ENCODE measurements at regions not wholly inside any gene's neighbourhood (a gene's known extent, or its start where the extent isn't known, plus 50 kb on each side); places are given as distances from the start of the nearest gene placed in this dataset.

- RAD21 ChIA-PET (ENCODE audit: low non-redundant PET in 1 of 2, low total read pairs in 2 of 2, uncharacterized antibody in 2 of 2, unreplicated experiment in 2 of 2): no interaction called here
These were observed 186.4 kb downstream of the NMUR2 start for GRCh38 chr5:152218694-152219093.

GRCh38 chr5:152205804-152206203 is 199.3 kb downstream of the NMUR2 start:
- no TSS peak for BruUV-seq (replicated peaks)
- no peak overlapping the region for H3K9ac ChIP-seq (ENCODE audit: low read length)
- no peaks in the 10 kb centered on the region for H3K36me3 ChIP-seq (ENCODE audit: control insufficient read depth in 1 of 2, insufficient read depth in 2 of 2, low read length in 2 of 2)
- H3K27ac ChIP-seq (ENCODE audit: low read depth, low read length): no peak overlapping the region
- H3K4me2 ChIP-seq (ENCODE audit: low read length): no peak overlapping the region
- ChIA-PET RAD21 (ENCODE audit: low non-redundant PET in 1 of 2, low total read pairs in 2 of 2, uncharacterized antibody in 2 of 2, unreplicated experiment in 2 of 2) (no interaction called here), POLR2A (no interaction called here), CTCF (no interaction called here)
- H4K20me1 ChIP-seq (ENCODE audit: insufficient read depth): no peaks in the 10 kb centered on the region
- H3K4me3 ChIP-seq (replicated peaks in 1 of 2; ENCODE audit: low read depth in 1 of 2, low read length in 2 of 2): no peak overlapping the region
- H3K27me3 ChIP-seq (ENCODE audit: insufficient read depth, low read length): no peaks in the 10 kb centered on the region; the same call in 1 of the 2 replicates
- H3K9me2 ChIP-seq (ENCODE audit: insufficient read depth): no peaks in the 10 kb centered on the region
- ATAC-seq: no peak
- no peaks in the 10 kb centered on the region for H3K9me3 ChIP-seq (ENCODE audit: control insufficient read depth in 1 of 2, insufficient read depth in 1 of 2, low read depth in 1 of 2, low read length in 2 of 2)
- H3K79me2 ChIP-seq (ENCODE audit: insufficient read depth, low read length): no peaks in the 10 kb centered on the region
- no peaks in the 10 kb centered on the region for H3K4me1 ChIP-seq (ENCODE audit: control insufficient read depth in 1 of 2, insufficient read depth in 2 of 2, low read length in 2 of 2)
- DNase-seq (ENCODE audit: low read depth, low spot score): no peak
- H2AFZ ChIP-seq (ENCODE audit: low read depth, low read length, poor library complexity, severe bottlenecking): no peak overlapping the region
- intact Hi-C loops (cut with micrococcal nuclease): no loop called here
- TF ChIP-seq, protein P1, sequence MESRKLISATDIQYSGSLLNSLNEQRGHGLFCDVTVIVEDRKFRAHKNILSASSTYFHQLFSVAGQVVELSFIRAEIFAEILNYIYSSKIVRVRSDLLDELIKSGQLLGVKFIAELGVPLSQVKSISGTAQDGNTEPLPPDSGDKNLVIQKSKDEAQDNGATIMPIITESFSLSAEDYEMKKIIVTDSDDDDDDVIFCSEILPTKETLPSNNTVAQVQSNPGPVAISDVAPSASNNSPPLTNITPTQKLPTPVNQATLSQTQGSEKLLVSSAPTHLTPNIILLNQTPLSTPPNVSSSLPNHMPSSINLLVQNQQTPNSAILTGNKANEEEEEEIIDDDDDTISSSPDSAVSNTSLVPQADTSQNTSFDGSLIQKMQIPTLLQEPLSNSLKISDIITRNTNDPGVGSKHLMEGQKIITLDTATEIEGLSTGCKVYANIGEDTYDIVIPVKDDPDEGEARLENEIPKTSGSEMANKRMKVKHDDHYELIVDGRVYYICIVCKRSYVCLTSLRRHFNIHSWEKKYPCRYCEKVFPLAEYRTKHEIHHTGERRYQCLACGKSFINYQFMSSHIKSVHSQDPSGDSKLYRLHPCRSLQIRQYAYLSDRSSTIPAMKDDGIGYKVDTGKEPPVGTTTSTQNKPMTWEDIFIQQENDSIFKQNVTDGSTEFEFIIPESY (IDR thresholded peaks at IDR 0.05; ENCODE audit: extremely low read depth, insufficient replicate concordance, low read length): no peak
- TF ChIP-seq CBX3 (IDR thresholded peaks at IDR 0.05; ENCODE audit: low read depth): no peak
- TF ChIP-seq POLR2AphosphoS5 (IDR thresholded peaks at IDR 0.05; ENCODE audit: low read depth, low read length): no peak
- no peak for TF ChIP-seq SRF (IDR thresholded peaks at IDR 0.05; ENCODE audit: low read depth)
- no peak for TF ChIP-seq ZNF274 (IDR thresholded peaks at IDR 0.05; ENCODE audit: low read depth, low read length)
- no peak for TF ChIP-seq CEBPB (IDR thresholded peaks at IDR 0.05; ENCODE audit: low read depth)
- no peak for TF ChIP-seq POLR2A (IDR thresholded peaks at IDR 0.05; ENCODE audit: borderline replicate concordance, extremely low read depth, insufficient read depth, insufficient read length)
- TF ChIP-seq TCF7L2 (IDR thresholded peaks at IDR 0.05; ENCODE audit: borderline replicate concordance, extremely low read depth, insufficient read depth, insufficient read length): no peak
- TF ChIP-seq YY1 (IDR thresholded peaks at IDR 0.05; ENCODE audit: extremely low read depth, insufficient replicate concordance, low read depth, low read length): no peak

More at GRCh38 chr5:152218694-152219093, 186.4 kb downstream of the NMUR2 start:
- H3K9me2 ChIP-seq (ENCODE audit: insufficient read depth): no peaks in the 10 kb centered on the region
- ChIA-PET POLR2A (no interaction called here), CTCF (no interaction called here)
- no peak overlapping the region for H3K9ac ChIP-seq (ENCODE audit: low read length)
- intact Hi-C loops (cut with micrococcal nuclease): no loop called here
- DNase-seq (ENCODE audit: low read depth, low spot score): no peak
- no peak for TF ChIP-seq CTCF (IDR thresholded peaks at IDR 0.05 in 2 of 3, conservative IDR thresholded peaks at IDR 0.05 in 1 of 3; ENCODE audit: borderline replicate concordance in 1 of 3, insufficient read depth in 1 of 3, low read depth in 2 of 3, low read length in 2 of 3)
- TF ChIP-seq, protein P2, sequence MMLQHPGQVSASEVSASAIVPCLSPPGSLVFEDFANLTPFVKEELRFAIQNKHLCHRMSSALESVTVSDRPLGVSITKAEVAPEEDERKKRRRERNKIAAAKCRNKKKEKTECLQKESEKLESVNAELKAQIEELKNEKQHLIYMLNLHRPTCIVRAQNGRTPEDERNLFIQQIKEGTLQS (IDR thresholded peaks at IDR 0.05): no peak
- no peaks in the 10 kb centered on the region for H3K9me3 ChIP-seq (ENCODE audit: control insufficient read depth in 1 of 2, insufficient read depth in 1 of 2, low read depth in 1 of 2, low read length in 2 of 2)
- no peak overlapping the region for H2AFZ ChIP-seq (ENCODE audit: low read depth, low read length, poor library complexity, severe bottlenecking)
- no peak overlapping the region for H3K4me3 ChIP-seq (replicated peaks in 1 of 2; ENCODE audit: low read depth in 1 of 2, low read length in 2 of 2)
- no peak overlapping the region for H3K4me2 ChIP-seq (ENCODE audit: low read length)
- H3K4me1 ChIP-seq (ENCODE audit: control insufficient read depth in 1 of 2, insufficient read depth in 2 of 2, low read length in 2 of 2): no peaks in the 10 kb centered on the region
- no peak overlapping the region for H3K27ac ChIP-seq (ENCODE audit: low read depth, low read length)
- BruUV-seq (replicated peaks): no TSS peak
- no peaks in the 10 kb centered on the region for H4K20me1 ChIP-seq (ENCODE audit: insufficient read depth)
- no peaks in the 10 kb centered on the region for H3K79me2 ChIP-seq (ENCODE audit: insufficient read depth, low read length)
- H3K36me3 ChIP-seq (ENCODE audit: control insufficient read depth in 1 of 2, insufficient read depth in 2 of 2, low read length in 2 of 2): no peaks in the 10 kb centered on the region
- ATAC-seq: no peak
- H3K27me3 ChIP-seq (ENCODE audit: insufficient read depth, low read length): no peaks in the 10 kb centered on the region; the same call in 1 of the 2 replicates

All from HCT116 (cell line).